ENCODE measurements at regions not wholly inside any gene's neighbourhood (a gene's known extent, or its start where the extent isn't known, plus 50 kb on each side); places are given as distances from the start of the nearest gene placed in this dataset.
"Not testable (repeated sequence)": the region's sequence is repeated elsewhere in the genome, so short reads cannot be mapped to it uniquely, and the experiment has no call there.

DNA sequence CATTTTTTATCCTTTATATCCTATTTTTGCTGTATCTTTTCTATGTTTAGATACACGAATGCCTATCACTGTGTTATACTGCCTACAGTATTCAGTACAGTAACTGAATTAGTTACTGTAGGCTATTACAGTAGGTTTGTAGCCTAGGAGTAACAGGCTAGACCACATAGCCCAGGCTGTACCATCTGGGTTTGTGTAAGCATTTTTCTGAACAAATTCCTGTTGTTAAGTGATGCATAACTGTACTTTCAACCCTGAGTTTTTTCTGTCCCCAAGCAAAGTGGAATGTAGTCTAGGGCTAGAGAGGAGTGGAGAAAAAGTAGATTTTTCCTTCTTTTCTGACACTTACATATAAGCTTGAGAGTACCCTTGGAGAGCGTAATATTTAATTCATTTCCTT is 282.1 kb downstream of the HS3ST3B1 start:
- Mint-ChIP-seq H3K27ac (no peak overlapping the region), H3K9me3 (no peaks in the 10 kb centered on the region), H3K4me3 (no peak overlapping the region), H3K4me1 (no peaks in the 10 kb centered on the region), H3K27me3 (peaks cover 4 to 5% of the 10 kb centered on the region in 2 donors), H3K36me3 (no peaks in the 10 kb centered on the region)
- Histone ChIP-seq H3K9me3 (no peaks in the 10 kb centered on the region), H3K4me3 (ENCODE audit: control insufficient read depth in 1 of 2, extremely low read depth in 1 of 2, low read length in 1 of 2) (no peak overlapping the region), H3K27ac (ENCODE audit: low read length) (no peak overlapping the region), H3K27me3 (replicated peaks in 1 of 2; ENCODE audit: control insufficient read depth in 2 of 2, extremely low read depth in 1 of 2, insufficient read depth in 2 of 2, low read length in 1 of 2) (no peaks in the 10 kb centered on the region), H3K4me1 (ENCODE audit: control insufficient read depth in 1 of 2, extremely low read depth in 1 of 2, insufficient read depth in 2 of 2, low read length in 2 of 2) (no peaks in the 10 kb centered on the region), H3K36me3 (ENCODE audit: control insufficient read depth in 2 of 2, extremely low read depth in 1 of 2, insufficient read depth in 1 of 2, low read length in 1 of 2) (no peaks in the 10 kb centered on the region)
- WGBS (ENCODE audit: insufficient coverage) = no CpG with 5 or more reads among the region's 2 CpGs
- ChIA-PET CTCF (no interaction called here), POLR2A (no interaction called here)
- no peak for ATAC-seq (replicated peaks in 1 of 4)
- DNase-seq = no peak

DNA sequence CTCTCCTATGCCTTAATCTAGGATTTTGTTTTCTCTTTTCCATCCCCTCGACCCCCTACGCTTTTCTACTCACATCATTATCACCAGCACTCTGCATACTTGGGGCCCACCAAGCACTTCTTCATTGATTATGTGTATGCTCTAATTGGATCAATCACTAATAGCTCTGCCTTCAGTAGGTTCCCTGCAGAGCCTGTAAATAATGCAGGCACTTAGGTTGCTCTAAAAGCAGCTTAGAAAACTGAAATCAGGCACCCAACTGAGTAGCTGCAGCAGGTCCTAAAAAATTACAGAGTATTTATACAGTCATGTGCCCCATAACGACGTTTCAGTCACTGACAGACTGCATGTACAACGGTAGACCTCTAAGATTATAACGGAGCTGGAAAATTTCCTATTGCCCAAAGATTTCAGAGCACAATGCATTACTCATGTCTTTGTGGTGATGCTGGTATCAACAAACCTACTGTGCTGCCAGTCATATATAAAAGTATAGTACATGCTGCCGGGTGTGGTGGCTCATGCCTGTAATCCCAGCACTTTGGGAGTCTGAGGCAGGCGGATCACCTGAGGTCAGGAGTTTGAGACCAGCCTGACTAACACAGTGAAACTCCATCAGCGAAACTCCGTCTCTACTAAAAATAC is 280.4 kb downstream of the HS3ST3B1 start:
- DNase-seq (no peak), ATAC-seq (replicated peaks in 1 of 4) (no peak)
- H3K36me3 ChIP-seq (ENCODE audit: control insufficient read depth in 2 of 2, extremely low read depth in 1 of 2, insufficient read depth in 1 of 2, low read length in 1 of 2) = no peaks in the 10 kb centered on the region
- no peaks in the 10 kb centered on the region for H3K9me3 Mint-ChIP-seq
- H3K36me3 Mint-ChIP-seq = no peaks in the 10 kb centered on the region
- no peaks in the 10 kb centered on the region for H3K4me1 ChIP-seq (ENCODE audit: control insufficient read depth in 1 of 2, extremely low read depth in 1 of 2, insufficient read depth in 2 of 2, low read length in 2 of 2)
- H3K4me3 Mint-ChIP-seq = no peak overlapping the region
- 96% methylated on average over 7 of the region's 10 CpGs for WGBS (ENCODE audit: insufficient coverage)
- CTCF ChIA-PET = no interaction called here
- H3K27ac ChIP-seq (ENCODE audit: low read length) = no peak overlapping the region
- peaks cover 4 to 5% of the 10 kb centered on the region in 2 donors for H3K27me3 Mint-ChIP-seq
- H3K4me1 Mint-ChIP-seq = no peaks in the 10 kb centered on the region
- peaks cover 0 to 3% of the 10 kb centered on the region in 2 experiments for H3K27me3 ChIP-seq (replicated peaks in 1 of 2; ENCODE audit: control insufficient read depth in 2 of 2, extremely low read depth in 1 of 2, insufficient read depth in 2 of 2, low read length in 1 of 2)
- no peaks in the 10 kb centered on the region for H3K9me3 ChIP-seq
- H3K4me3 ChIP-seq (ENCODE audit: control insufficient read depth in 1 of 2, extremely low read depth in 1 of 2, low read length in 1 of 2) = no peak overlapping the region
- POLR2A ChIA-PET = interaction anchor here in 1 of 2 donors (0.6 kb wide), 1 partner anchor 156 kb away, joined by 3 read pairs; no protein-coding TSS in a partner anchor
- H3K27ac Mint-ChIP-seq = no peak overlapping the region

DNA sequence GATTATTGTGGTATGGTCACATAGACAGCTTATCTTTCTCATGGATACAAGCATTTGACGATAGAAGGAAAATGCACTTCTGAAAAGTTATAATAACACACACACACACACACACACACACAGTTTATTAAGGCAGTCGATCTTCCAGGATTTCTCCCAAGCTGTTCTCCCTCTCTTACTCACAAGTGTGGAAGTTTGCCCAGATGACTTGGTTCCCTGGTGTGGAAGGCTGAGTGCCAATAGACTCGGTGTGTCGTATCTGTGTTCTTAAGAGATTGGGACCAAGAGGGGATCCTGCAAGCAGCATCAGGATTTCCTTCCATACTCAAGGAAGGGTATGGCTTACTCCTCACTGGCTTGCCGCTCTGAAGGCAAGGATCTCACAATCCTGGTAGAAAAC is 279.6 kb downstream of the HS3ST3B1 start:
- no peak overlapping the region for H3K4me3 ChIP-seq (ENCODE audit: control insufficient read depth in 1 of 2, extremely low read depth in 1 of 2, low read length in 1 of 2)
- Mint-ChIP-seq H3K27ac (no peak overlapping the region), H3K4me3 (no peak overlapping the region), H3K27me3 (peaks cover 4 to 5% of the 10 kb centered on the region in 2 donors), H3K4me1 (no peaks in the 10 kb centered on the region), H3K9me3 (no peaks in the 10 kb centered on the region), H3K36me3 (no peaks in the 10 kb centered on the region)
- WGBS (ENCODE audit: insufficient coverage) = no CpG with 5 or more reads among the region's 5 CpGs
- no peak for ATAC-seq (replicated peaks in 1 of 4)
- DNase-seq = no peak
- H3K9me3 ChIP-seq = no peaks in the 10 kb centered on the region
- CTCF ChIA-PET = no interaction called here
- H3K27me3 ChIP-seq (replicated peaks in 1 of 2; ENCODE audit: control insufficient read depth in 2 of 2, extremely low read depth in 1 of 2, insufficient read depth in 2 of 2, low read length in 1 of 2) = peaks cover 0 to 3% of the 10 kb centered on the region in 2 experiments
- POLR2A ChIA-PET = no interaction called here
- no peak overlapping the region for H3K27ac ChIP-seq (ENCODE audit: low read length)
- H3K4me1 ChIP-seq (ENCODE audit: control insufficient read depth in 1 of 2, extremely low read depth in 1 of 2, insufficient read depth in 2 of 2, low read length in 2 of 2) = no peaks in the 10 kb centered on the region
- H3K36me3 ChIP-seq (ENCODE audit: control insufficient read depth in 2 of 2, extremely low read depth in 1 of 2, insufficient read depth in 1 of 2, low read length in 1 of 2) = no peaks in the 10 kb centered on the region

DNA sequence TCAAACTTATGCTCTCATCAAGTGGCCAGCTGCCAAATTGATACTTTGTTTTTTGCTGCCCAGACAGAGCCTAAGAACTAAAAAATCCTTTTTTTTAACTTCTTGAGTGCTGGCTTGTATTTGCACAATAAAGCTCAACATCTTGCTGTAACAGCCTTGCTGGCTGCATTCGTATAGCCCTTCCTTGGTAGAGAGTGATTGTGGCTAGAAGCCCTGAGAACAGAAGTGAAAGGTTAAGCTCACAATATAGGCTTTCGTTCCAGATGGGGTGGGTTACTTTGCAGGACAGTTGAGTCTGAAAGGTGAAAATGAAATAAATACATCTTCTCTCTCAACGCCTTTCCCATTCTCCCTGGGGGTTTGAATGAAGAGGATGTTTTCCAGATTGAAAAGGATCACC is 278.8 kb downstream of the HS3ST3B1 start:
- ChIA-PET POLR2A (interaction anchor here in 1 of 2 donors (0.6 kb wide), 1 partner anchor 8 kb away, joined by 8 read pairs; no protein-coding TSS in a partner anchor), CTCF (no interaction called here)
- Histone ChIP-seq H3K4me3 (ENCODE audit: control insufficient read depth in 1 of 2, extremely low read depth in 1 of 2, low read length in 1 of 2) (no peak overlapping the region), H3K36me3 (ENCODE audit: control insufficient read depth in 2 of 2, extremely low read depth in 1 of 2, insufficient read depth in 1 of 2, low read length in 1 of 2) (no peaks in the 10 kb centered on the region), H3K27ac (ENCODE audit: low read length) (no peak overlapping the region), H3K4me1 (ENCODE audit: control insufficient read depth in 1 of 2, extremely low read depth in 1 of 2, insufficient read depth in 2 of 2, low read length in 2 of 2) (no peaks in the 10 kb centered on the region), H3K9me3 (no peaks in the 10 kb centered on the region), H3K27me3 (replicated peaks in 1 of 2; ENCODE audit: control insufficient read depth in 2 of 2, extremely low read depth in 1 of 2, insufficient read depth in 2 of 2, low read length in 1 of 2) (peaks cover 0 to 3% of the 10 kb centered on the region in 2 experiments)
- Mint-ChIP-seq H3K27ac (no peak overlapping the region), H3K9me3 (no peaks in the 10 kb centered on the region), H3K36me3 (no peaks in the 10 kb centered on the region), H3K27me3 (peaks cover 4 to 5% of the 10 kb centered on the region in 2 donors), H3K4me3 (no peak overlapping the region), H3K4me1 (no peaks in the 10 kb centered on the region)
- DNase-seq (no peak), ATAC-seq (replicated peaks in 1 of 4) (no peak)
- WGBS (ENCODE audit: insufficient coverage) = 100% methylated on average over 1 of the region's 3 CpGs

DNA sequence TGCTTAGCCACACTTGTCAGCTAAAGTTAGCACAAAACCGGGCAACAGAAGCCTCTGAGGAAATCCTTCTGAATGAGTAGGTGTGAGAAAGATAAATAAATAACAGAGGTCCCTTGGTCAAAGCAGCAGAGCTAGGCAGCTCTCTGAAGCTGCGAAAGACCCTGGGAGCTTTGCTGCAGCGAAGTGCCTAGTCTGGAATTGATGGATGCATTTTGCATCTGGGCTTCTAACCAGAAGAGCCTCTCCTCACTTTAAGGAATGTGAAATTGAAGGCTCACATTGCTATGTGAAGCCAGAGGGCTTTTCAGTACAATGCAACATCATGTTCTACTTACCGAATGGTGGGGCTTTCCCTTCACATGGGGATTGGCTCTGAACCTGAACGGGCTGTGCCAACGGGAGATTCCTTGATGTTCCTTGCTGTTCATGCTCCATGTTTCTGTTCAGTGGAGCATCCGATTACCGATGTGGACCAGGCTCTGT is 274.6 kb downstream of the HS3ST3B1 start:
- H3K36me3 ChIP-seq (ENCODE audit: control insufficient read depth in 2 of 2, extremely low read depth in 1 of 2, insufficient read depth in 1 of 2, low read length in 1 of 2) = no peaks in the 10 kb centered on the region
- peaks cover 0 to 3% of the 10 kb centered on the region in 2 experiments for H3K27me3 ChIP-seq (replicated peaks in 1 of 2; ENCODE audit: control insufficient read depth in 2 of 2, extremely low read depth in 1 of 2, insufficient read depth in 2 of 2, low read length in 1 of 2)
- no peak overlapping the region for H3K4me3 Mint-ChIP-seq
- H3K4me3 ChIP-seq (ENCODE audit: control insufficient read depth in 1 of 2, extremely low read depth in 1 of 2, low read length in 1 of 2) = no peak overlapping the region
- no peaks in the 10 kb centered on the region for H3K36me3 Mint-ChIP-seq
- H3K27ac ChIP-seq (ENCODE audit: low read length) = no peak overlapping the region
- POLR2A ChIA-PET = interaction anchor here in 1 of 2 donors (0.5 kb wide), 1 partner anchor 9 kb away, joined by 5 read pairs; no protein-coding TSS in a partner anchor
- ATAC-seq (replicated peaks in 1 of 4) (no peak), DNase-seq (no peak)
- no peaks in the 10 kb centered on the region for H3K9me3 ChIP-seq
- CTCF ChIA-PET = interaction anchor here in 1 of 2 donors (0.5 kb wide), 1 partner anchor 18 kb away, joined by 4 read pairs; no protein-coding TSS in a partner anchor
- H3K4me1 Mint-ChIP-seq = no peaks in the 10 kb centered on the region
- H3K27me3 Mint-ChIP-seq = no peaks in the 10 kb centered on the region
- H3K9me3 Mint-ChIP-seq = no peaks in the 10 kb centered on the region
- no peak overlapping the region for H3K27ac Mint-ChIP-seq
- WGBS (ENCODE audit: insufficient coverage) = 91% methylated on average over 7 of the region's 8 CpGs
- H3K4me1 ChIP-seq (ENCODE audit: control insufficient read depth in 1 of 2, extremely low read depth in 1 of 2, insufficient read depth in 2 of 2, low read length in 2 of 2) = no peaks in the 10 kb centered on the region

DNA sequence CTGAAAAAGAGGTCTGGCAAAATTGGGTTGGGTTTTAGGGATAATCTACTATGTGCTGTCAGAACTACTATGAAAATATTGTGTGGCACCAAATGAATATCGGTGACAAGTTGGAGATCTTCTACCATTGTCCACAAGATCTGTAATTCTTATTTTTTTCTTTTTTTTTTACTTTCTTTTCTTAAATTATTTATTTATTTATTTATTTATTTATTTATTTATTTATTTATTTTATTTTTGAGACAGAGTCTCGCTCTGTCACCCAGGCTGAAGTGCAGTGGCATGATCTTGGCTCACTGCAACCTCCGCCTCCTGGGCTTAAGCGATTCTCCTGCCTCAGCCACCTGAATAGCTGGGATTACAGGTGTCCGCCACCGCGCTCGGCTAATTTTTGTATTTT is 259.4 kb downstream of the HS3ST3B1 start:
- H3K4me1 ChIP-seq (ENCODE audit: control insufficient read depth in 1 of 2, extremely low read depth in 1 of 2, insufficient read depth in 2 of 2, low read length in 2 of 2); H3K27me3 Mint-ChIP-seq; POLR2A ChIA-PET; H3K27me3 ChIP-seq (replicated peaks in 1 of 2; ENCODE audit: control insufficient read depth in 2 of 2, extremely low read depth in 1 of 2, insufficient read depth in 2 of 2, low read length in 1 of 2); DNase-seq; H3K9me3 ChIP-seq; H3K27ac ChIP-seq (ENCODE audit: low read length); H3K27ac Mint-ChIP-seq; H3K4me3 ChIP-seq (ENCODE audit: control insufficient read depth in 1 of 2, extremely low read depth in 1 of 2, low read length in 1 of 2); CTCF ChIA-PET; H3K4me3 Mint-ChIP-seq; ATAC-seq (replicated peaks in 1 of 4); H3K36me3 Mint-ChIP-seq; H3K36me3 ChIP-seq (ENCODE audit: control insufficient read depth in 2 of 2, extremely low read depth in 1 of 2, insufficient read depth in 1 of 2, low read length in 1 of 2); H3K9me3 Mint-ChIP-seq: not testable (repeated sequence)
- 100% methylated on average over 1 of the region's 8 CpGs for WGBS (ENCODE audit: insufficient coverage)
- H3K4me1 Mint-ChIP-seq = peaks cover 9 to 16% (median 14%) of the 10 kb centered on the region in 3 donors

All from T-cell (primary cell).